ENCODE measurements at regions not wholly inside any gene's neighbourhood (a gene's known extent, or its start where the extent isn't known, plus 50 kb on each side); places are given as distances from the start of the nearest gene placed in this dataset.
"Not testable (repeated sequence)": the region's sequence is repeated elsewhere in the genome, so short reads cannot be mapped to it uniquely, and the experiment has no call there.

GRCh38 chr6:14552891-14553290 lies 435.3 kb downstream of the CD83 start:
- DNase-seq (no peak), ATAC-seq (no peak)
- Histone ChIP-seq H3K27me3 (no peaks in the 10 kb centered on the region), H3K27ac (no peak overlapping the region), H3K9me3 (no peaks in the 10 kb centered on the region), H3K4me1 (no peaks in the 10 kb centered on the region), H3K4me3 (no peak overlapping the region), H3K36me3 (replicated peaks in 1 of 2; ENCODE audit: insufficient read depth in 1 of 2, low read depth in 2 of 2) (no peaks in the 10 kb centered on the region)
- TF ChIP-seq POLR2A (IDR thresholded peaks at IDR 0.05) (no peak), CTCF (IDR thresholded peaks at IDR 0.05) (no peak)
- 79 to 85% methylated on average over 5 of the region's 5 CpGs for WGBS, 2 donors
- intact Hi-C loops (cut with DNase I) = no loop called here

GRCh38 chr6:14553515-14553914 lies 435.9 kb downstream of the CD83 start:
- no peak overlapping the region for H3K27ac ChIP-seq
- TF ChIP-seq CTCF (IDR thresholded peaks at IDR 0.05) = no peak
- no peak for TF ChIP-seq POLR2A (IDR thresholded peaks at IDR 0.05)
- ATAC-seq = no peak
- no peaks in the 10 kb centered on the region for H3K36me3 ChIP-seq (replicated peaks in 1 of 2; ENCODE audit: insufficient read depth in 1 of 2, low read depth in 2 of 2)
- DNase-seq = no peak
- H3K9me3 ChIP-seq = no peaks in the 10 kb centered on the region
- 82 to 88% methylated on average over 8 of the region's 8 CpGs for WGBS, 2 donors
- intact Hi-C loops (cut with DNase I) = no loop called here
- H3K4me1 ChIP-seq = no peaks in the 10 kb centered on the region
- no peaks in the 10 kb centered on the region for H3K27me3 ChIP-seq
- no peak overlapping the region for H3K4me3 ChIP-seq

- WGBS, 2 donors = 66 to 77% methylated on average over 6 of the region's 6 CpGs
- Histone ChIP-seq H3K4me1 (no peaks in the 10 kb centered on the region), H3K36me3 (replicated peaks in 1 of 2; ENCODE audit: insufficient read depth in 1 of 2, low read depth in 2 of 2) (no peaks in the 10 kb centered on the region), H3K27me3 (no peaks in the 10 kb centered on the region), H3K9me3 (no peaks in the 10 kb centered on the region), H3K4me3 (no peak overlapping the region), H3K27ac (no peak overlapping the region)
- intact Hi-C loops (cut with DNase I) = no loop called here
- TF ChIP-seq CTCF (IDR thresholded peaks at IDR 0.05) (no peak), POLR2A (IDR thresholded peaks at IDR 0.05) (no peak)
- DNase-seq (no peak), ATAC-seq (no peak)
Measured at GRCh38 chr6:14555804-14556203, 438.2 kb downstream of the CD83 start.

- no peak for TF ChIP-seq CTCF (IDR thresholded peaks at IDR 0.05)
- TF ChIP-seq POLR2A (IDR thresholded peaks at IDR 0.05) = no peak
- Histone ChIP-seq H3K27me3 (no peaks in the 10 kb centered on the region), H3K4me1 (no peaks in the 10 kb centered on the region), H3K36me3 (replicated peaks in 1 of 2; ENCODE audit: insufficient read depth in 1 of 2, low read depth in 2 of 2) (no peaks in the 10 kb centered on the region), H3K27ac (no peak overlapping the region), H3K4me3 (no peak overlapping the region), H3K9me3 (no peaks in the 10 kb centered on the region)
- intact Hi-C loops (cut with DNase I) = no loop called here
- DNase-seq = no peak
- 30 to 32% methylated on average over 3 of the region's 3 CpGs for WGBS, 2 donors
- ATAC-seq = peak; percentile 83
Measured at GRCh38 chr6:14559746-14560536, 442.4 kb downstream of the CD83 start.

- H3K4me1 ChIP-seq; H3K27me3 ChIP-seq; H3K4me3 ChIP-seq; intact Hi-C loops (cut with DNase I); ATAC-seq; DNase-seq; H3K27ac ChIP-seq; H3K9me3 ChIP-seq; H3K36me3 ChIP-seq (replicated peaks in 1 of 2; ENCODE audit: insufficient read depth in 1 of 2, low read depth in 2 of 2): not testable (repeated sequence)
- 68 to 82% methylated on average over 3 of the region's 3 CpGs for whole genome bisulfite sequencing, 2 donors
Measured at GRCh38 chr6:14561563-14561962, 444.0 kb downstream of the CD83 start.

Data from body of pancreas (tissue), 4 donors.